H9 (cell line): ENCODE measurements at regions not wholly inside any gene's neighbourhood (a gene's known extent, or its start where the extent isn't known, plus 50 kb on each side); places are given as distances from the start of the nearest gene placed in this dataset.

ENCODE experiments used
- DNase-seq: peaks from one replicate; pipeline ENCODE4 v3.0.0-alpha.2; 2017
- H2AFZ ChIP-seq: one replicate; pipeline ENCODE4 v1.6.1; 2013; ENCODE audit warnings: mild to moderate bottlenecking, low read length, control low read depth, moderate library complexity
- H2AK5ac ChIP-seq: 2 replicates; pipeline ENCODE4 v1.6.1; 2013; ENCODE audit warnings: low read length, control low read depth, mixed read lengths; ENCODE audit not compliant: insufficient read length
- H2BK120ac ChIP-seq: one replicate; pipeline ENCODE4 v1.6.1; 2013; ENCODE audit warnings: low read depth, mild to moderate bottlenecking, low read length, control low read depth, inconsistent platforms; ENCODE audit not compliant: poor library complexity, severe bottlenecking
- H2BK12ac ChIP-seq: 2 replicates; pipeline ENCODE4 v1.6.1; 2013; ENCODE audit warnings: low read length, control low read depth, mixed read lengths, low read depth; ENCODE audit not compliant: insufficient read length
- H2BK15ac ChIP-seq: 2 replicates; pipeline ENCODE4 v1.6.1; 2013; ENCODE audit warnings: low read depth, low read length, control low read depth
- H2BK20ac ChIP-seq: one replicate; pipeline ENCODE4 v1.6.1; 2013; ENCODE audit warnings: low read depth, mild to moderate bottlenecking, low read length, control low read depth, inconsistent platforms; ENCODE audit not compliant: poor library complexity, severe bottlenecking
- H2BK5ac ChIP-seq: 2 replicates; pipeline ENCODE4 v1.6.1; 2013; ENCODE audit warnings: low read length, control low read depth, mixed read lengths; ENCODE audit not compliant: insufficient read length
- H3K14ac ChIP-seq: 2 replicates; pipeline ENCODE4 v1.6.1; 2013; ENCODE audit warnings: low read length, control low read depth; ENCODE audit not compliant: insufficient read depth
- H3K18ac ChIP-seq: 2 replicates; pipeline ENCODE4 v1.6.1; 2013; ENCODE audit warnings: low read depth, mild to moderate bottlenecking, mixed read lengths, low read length, control low read depth; ENCODE audit not compliant: insufficient read length
- H3K23ac ChIP-seq: 2 replicates; pipeline ENCODE4 v1.6.1; 2013; ENCODE audit warnings: low read length, control low read depth, mixed read lengths, low read depth; ENCODE audit not compliant: insufficient read length
- H3K23me2 ChIP-seq: 2 replicates; pipeline ENCODE4 v1.6.1; 2013; ENCODE audit warnings: low read depth, mild to moderate bottlenecking, mixed read lengths, low read length, control low read depth; ENCODE audit not compliant: insufficient read length, poor library complexity, severe bottlenecking
- H3K27ac ChIP-seq: 2 replicates; pipeline ENCODE4 v1.5.1; 2013; ENCODE audit warnings: low read length, control low read depth, mixed read lengths, low read depth; ENCODE audit not compliant: insufficient read length
- H3K27me3 ChIP-seq: 2 replicates; pipeline ENCODE4 v1.6.1; 2013; ENCODE audit warnings: low read length, control low read depth, inconsistent platforms; ENCODE audit not compliant: insufficient read depth
- H3K4ac ChIP-seq: 2 replicates; pipeline ENCODE4 v1.6.1; 2013; ENCODE audit warnings: low read depth, mild to moderate bottlenecking, control low read depth, inconsistent platforms, low read length, moderate library complexity
- H3K4me1 ChIP-seq: 2 replicates; pipeline ENCODE4 v1.6.1; 2013; ENCODE audit warnings: low read length, control low read depth, inconsistent platforms; ENCODE audit not compliant: insufficient read depth
- H3K4me2 ChIP-seq: 2 replicates; pipeline ENCODE4 v1.6.1; 2013; ENCODE audit warnings: low read length, control low read depth, mixed read lengths; ENCODE audit not compliant: insufficient read length, insufficient read depth
- H3K56ac ChIP-seq: 2 replicates; pipeline ENCODE4 v1.6.1; 2013; ENCODE audit warnings: low read depth, mild to moderate bottlenecking, mixed read lengths, low read length, control low read depth; ENCODE audit not compliant: insufficient read length
- H3K79me1 ChIP-seq: 2 replicates; pipeline ENCODE4 v1.6.1; 2013; ENCODE audit warnings: low read depth, mild to moderate bottlenecking, moderate library complexity, low read length, control low read depth, inconsistent platforms; ENCODE audit not compliant: insufficient read depth, poor library complexity, severe bottlenecking
- H3K79me2 ChIP-seq: 2 replicates; pipeline ENCODE4 v1.6.1; 2013; ENCODE audit warnings: low read length, control low read depth, inconsistent platforms; ENCODE audit not compliant: insufficient read depth
- H3K9ac ChIP-seq: 2 replicates; pipeline ENCODE4 v1.6.1; 2013; ENCODE audit warnings: low read length, control low read depth, mixed read lengths; ENCODE audit not compliant: insufficient read length; ENCODE audit errors: extremely low read depth
- H3K9me3 ChIP-seq: one replicate; pipeline ENCODE4 v1.6.1; 2013; ENCODE audit warnings: low read depth, low read length, inconsistent platforms; ENCODE audit not compliant: control insufficient read depth
- H3T11ph ChIP-seq: one replicate; pipeline ENCODE4 v1.6.1; 2013; ENCODE audit warnings: mild to moderate bottlenecking, low read length, control low read depth, inconsistent platforms
- H4K20me1 ChIP-seq: one replicate; pipeline ENCODE4 v1.6.1; 2013; ENCODE audit not compliant: control insufficient read depth, insufficient read length, insufficient read depth
- H4K5ac ChIP-seq: 2 replicates; pipeline ENCODE4 v1.6.1; 2013; ENCODE audit warnings: low read depth, mild to moderate bottlenecking, mixed read lengths, low read length, control low read depth; ENCODE audit not compliant: insufficient read length
- H4K8ac ChIP-seq: replicated peaks from 2 replicates; pipeline ENCODE4 v1.6.1; 2013; ENCODE audit warnings: low read length, control low read depth, mixed read lengths, low read depth; ENCODE audit not compliant: insufficient read length
- H4K91ac ChIP-seq: 2 replicates; pipeline ENCODE4 v1.6.1; 2013; ENCODE audit warnings: low read depth, mild to moderate bottlenecking, moderate library complexity, mixed read lengths, low read length, control low read depth; ENCODE audit not compliant: insufficient read length
- H3K27ac Mint-ChIP-seq, 3 experiments: 2 replicates in 2 of 3; 3 replicates in 1 of 3; pipeline ENCODE4 v1.8.0; 2020 to 2021; ENCODE audit warnings: mixed read lengths in 3 of 3, mild to moderate bottlenecking in 1 of 3, moderate library complexity in 1 of 3
- H3K27me3 Mint-ChIP-seq: 2 replicates; pipeline ENCODE4 v1.8.0; 2021; ENCODE audit warnings: low read depth, mild to moderate bottlenecking, moderate library complexity, mixed read lengths
- H3K36me3 Mint-ChIP-seq, 3 experiments: 2 replicates in 2 of 3; 3 replicates in 1 of 3; pipeline ENCODE4 v1.8.0; 2020 to 2021; ENCODE audit warnings: low read depth in 3 of 3, mixed read lengths in 3 of 3; ENCODE audit not compliant: insufficient read depth in 1 of 3
- H3K4me1 Mint-ChIP-seq, 2 experiments: 2 replicates each; pipeline ENCODE4 v1.8.0; 2020; ENCODE audit warnings: mixed read lengths in 2 of 2
- H3K4me3 Mint-ChIP-seq, 2 experiments: 2 replicates in 1 of 2; 3 replicates in 1 of 2; pipeline ENCODE4 v1.8.0; 2020 to 2021; ENCODE audit warnings: mild to moderate bottlenecking in 2 of 2, mixed read lengths in 2 of 2, moderate library complexity in 1 of 2
- H3K9me3 Mint-ChIP-seq, 2 experiments: 2 replicates in 1 of 2; 3 replicates in 1 of 2; pipeline ENCODE4 v1.8.0; 2020; ENCODE audit warnings: mild to moderate bottlenecking in 2 of 2, mixed read lengths in 2 of 2, moderate library complexity in 1 of 2
- WGBS: extraction: QIAGEN DNeasy Blood & Tissue Kit; methylation state at CpG from one replicate; pipeline ENCODE4 v1.1.7; 2013; ENCODE audit warnings: missing lambda C conversion rate, low lambda C conversion rate, mixed read lengths; ENCODE audit not compliant: insufficient read length; ENCODE audit errors: extremely low coverage; 5-methylcytosine and 5-hydroxymethylcytosine counted together
- TF ChIP-seq, protein P1 (sequence below): fragments of 200-600 bp; sonication (generic); conservative IDR thresholded peaks from 3 replicates; pipeline ENCODE4 v1.8.0; 2021; ENCODE audit warnings: antibody characterized with exemption, mild to moderate bottlenecking

DNA sequence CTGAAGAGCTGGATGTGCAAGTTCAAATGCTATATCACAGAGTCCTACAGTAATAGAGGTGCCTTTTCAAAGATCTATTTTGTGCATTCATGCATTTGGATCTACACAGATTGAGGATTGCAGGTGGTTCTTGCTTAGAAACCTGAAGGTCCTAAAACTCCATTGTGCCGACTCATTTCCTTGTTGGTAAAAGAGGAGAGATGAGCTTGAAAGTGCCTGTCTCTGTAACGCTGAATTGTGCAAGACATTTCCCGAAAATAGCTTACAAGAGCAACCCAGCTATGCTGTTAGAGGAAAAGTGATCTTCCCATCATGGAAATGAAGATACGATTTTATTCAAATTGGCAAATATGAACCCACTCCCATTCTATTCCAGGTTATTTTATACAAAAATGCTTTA lies 110.7 kb upstream of the CXCL14 start:
- Mint-ChIP-seq H3K9me3 (no peaks in the 10 kb centered on the region), H3K36me3 (no peaks in the 10 kb centered on the region), H3K27ac (no peak overlapping the region; a peak in 1 of 7 replicates), H3K4me3 (no peak overlapping the region), H3K4me1 (no peaks in the 10 kb centered on the region), H3K27me3 (peaks cover 5% of the 10 kb centered on the region; the same call in 1 of the 2 replicates)
- TF ChIP-seq, protein P1, sequence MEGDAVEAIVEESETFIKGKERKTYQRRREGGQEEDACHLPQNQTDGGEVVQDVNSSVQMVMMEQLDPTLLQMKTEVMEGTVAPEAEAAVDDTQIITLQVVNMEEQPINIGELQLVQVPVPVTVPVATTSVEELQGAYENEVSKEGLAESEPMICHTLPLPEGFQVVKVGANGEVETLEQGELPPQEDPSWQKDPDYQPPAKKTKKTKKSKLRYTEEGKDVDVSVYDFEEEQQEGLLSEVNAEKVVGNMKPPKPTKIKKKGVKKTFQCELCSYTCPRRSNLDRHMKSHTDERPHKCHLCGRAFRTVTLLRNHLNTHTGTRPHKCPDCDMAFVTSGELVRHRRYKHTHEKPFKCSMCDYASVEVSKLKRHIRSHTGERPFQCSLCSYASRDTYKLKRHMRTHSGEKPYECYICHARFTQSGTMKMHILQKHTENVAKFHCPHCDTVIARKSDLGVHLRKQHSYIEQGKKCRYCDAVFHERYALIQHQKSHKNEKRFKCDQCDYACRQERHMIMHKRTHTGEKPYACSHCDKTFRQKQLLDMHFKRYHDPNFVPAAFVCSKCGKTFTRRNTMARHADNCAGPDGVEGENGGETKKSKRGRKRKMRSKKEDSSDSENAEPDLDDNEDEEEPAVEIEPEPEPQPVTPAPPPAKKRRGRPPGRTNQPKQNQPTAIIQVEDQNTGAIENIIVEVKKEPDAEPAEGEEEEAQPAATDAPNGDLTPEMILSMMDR, result no peak
- no peak overlapping the region for H2BK5ac ChIP-seq
- no peak overlapping the region for H4K91ac ChIP-seq
- H2BK120ac ChIP-seq, result no peak overlapping the region
- no CpG with 5 or more reads among the region's 4 CpGs for WGBS
- no peak overlapping the region for H2AFZ ChIP-seq
- H3T11ph ChIP-seq, result no peak overlapping the region
- H2BK20ac ChIP-seq, result no peak overlapping the region
- no peak overlapping the region for H3K9ac ChIP-seq
- no peak overlapping the region for H3K27ac ChIP-seq
- H4K20me1 ChIP-seq, result no peaks in the 10 kb centered on the region
- H3K56ac ChIP-seq, result no peak overlapping the region
- no peaks in the 10 kb centered on the region for H3K79me1 ChIP-seq
- H4K8ac ChIP-seq, result no peak overlapping the region
- H2AK5ac ChIP-seq, result no peak overlapping the region
- H3K23ac ChIP-seq, result no peak overlapping the region
- no peaks in the 10 kb centered on the region for H3K79me2 ChIP-seq
- H3K14ac ChIP-seq, result no peak overlapping the region
- H2BK12ac ChIP-seq, result no peak overlapping the region
- no peak overlapping the region for H3K4me2 ChIP-seq
- no peak overlapping the region for H2BK15ac ChIP-seq
- no peaks in the 10 kb centered on the region for H3K4me1 ChIP-seq
- no peak for DNase-seq
- H3K23me2 ChIP-seq, result no peaks in the 10 kb centered on the region
- no peaks in the 10 kb centered on the region for H3K27me3 ChIP-seq
- no peak overlapping the region for H3K18ac ChIP-seq
- no peaks in the 10 kb centered on the region for H3K9me3 ChIP-seq
- no peak overlapping the region for H3K4ac ChIP-seq
- H4K5ac ChIP-seq, result no peak overlapping the region
